Left ventricle myocardium inferior (tissue), 1 donor: ENCODE measurements at regions not wholly inside any gene's neighbourhood (a gene's known extent, or its start where the extent isn't known, plus 50 kb on each side); places are given as distances from the start of the nearest gene placed in this dataset.

ENCODE experiments used
- DNase-seq: peaks from one replicate; pipeline ENCODE4 v3.0.0-alpha.2; 2020
- H3K27ac ChIP-seq: fragments of 200-600 bp; replicated peaks from 2 replicates; pipeline ENCODE4 v1.8.0; 2021
- H3K27me3 ChIP-seq: fragments of 200-600 bp; 2 replicates; pipeline ENCODE4 v1.8.0; 2021; ENCODE audit warnings: low read depth
- H3K36me3 ChIP-seq: fragments of 200-600 bp; 2 replicates; pipeline ENCODE4 v1.8.0; 2021
- H3K4me1 ChIP-seq: fragments of 200-600 bp; 2 replicates; pipeline ENCODE4 v1.8.0; 2021
- H3K4me3 ChIP-seq: fragments of 200-600 bp; 2 replicates; pipeline ENCODE4 v1.8.0; 2021; ENCODE audit warnings: mild to moderate bottlenecking, moderate library complexity
- H3K9me3 ChIP-seq: fragments of 200-600 bp; replicated peaks from 2 replicates; pipeline ENCODE4 v1.8.0; 2021
- intact Hi-C: fragments of 100-400 bp; cut with micrococcal nuclease; formaldehyde crosslinking; loops from one replicate; pipeline ENCODE4 v1.11.0; 2022
- TF ChIP-seq, protein P1 (sequence below): fragments of 200-600 bp; IDR thresholded peaks from 2 replicates; pipeline ENCODE4 v1.8.0; 2021; ENCODE audit warnings: antibody characterized with exemption, mild to moderate bottlenecking, borderline replicate concordance
- donor health status: DM: no; HTN: yes; CAD: no; lungs with severe emphysema.

- intact Hi-C loops = no loop called here
- H3K4me3 ChIP-seq = no peak overlapping the region
- no peaks in the 10 kb centered on the region for H3K27me3 ChIP-seq
- H3K4me1 ChIP-seq = no peaks in the 10 kb centered on the region
- TF ChIP-seq, protein P1, sequence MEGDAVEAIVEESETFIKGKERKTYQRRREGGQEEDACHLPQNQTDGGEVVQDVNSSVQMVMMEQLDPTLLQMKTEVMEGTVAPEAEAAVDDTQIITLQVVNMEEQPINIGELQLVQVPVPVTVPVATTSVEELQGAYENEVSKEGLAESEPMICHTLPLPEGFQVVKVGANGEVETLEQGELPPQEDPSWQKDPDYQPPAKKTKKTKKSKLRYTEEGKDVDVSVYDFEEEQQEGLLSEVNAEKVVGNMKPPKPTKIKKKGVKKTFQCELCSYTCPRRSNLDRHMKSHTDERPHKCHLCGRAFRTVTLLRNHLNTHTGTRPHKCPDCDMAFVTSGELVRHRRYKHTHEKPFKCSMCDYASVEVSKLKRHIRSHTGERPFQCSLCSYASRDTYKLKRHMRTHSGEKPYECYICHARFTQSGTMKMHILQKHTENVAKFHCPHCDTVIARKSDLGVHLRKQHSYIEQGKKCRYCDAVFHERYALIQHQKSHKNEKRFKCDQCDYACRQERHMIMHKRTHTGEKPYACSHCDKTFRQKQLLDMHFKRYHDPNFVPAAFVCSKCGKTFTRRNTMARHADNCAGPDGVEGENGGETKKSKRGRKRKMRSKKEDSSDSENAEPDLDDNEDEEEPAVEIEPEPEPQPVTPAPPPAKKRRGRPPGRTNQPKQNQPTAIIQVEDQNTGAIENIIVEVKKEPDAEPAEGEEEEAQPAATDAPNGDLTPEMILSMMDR = no peak
- no peaks in the 10 kb centered on the region for H3K36me3 ChIP-seq
- no peaks in the 10 kb centered on the region for H3K9me3 ChIP-seq
- H3K27ac ChIP-seq = peak overlapping the region; percentile 6
- no peak for DNase-seq
Measured at GRCh38 chr7:81624650-81625631, 144.9 kb downstream of the HGF start.

DNA sequence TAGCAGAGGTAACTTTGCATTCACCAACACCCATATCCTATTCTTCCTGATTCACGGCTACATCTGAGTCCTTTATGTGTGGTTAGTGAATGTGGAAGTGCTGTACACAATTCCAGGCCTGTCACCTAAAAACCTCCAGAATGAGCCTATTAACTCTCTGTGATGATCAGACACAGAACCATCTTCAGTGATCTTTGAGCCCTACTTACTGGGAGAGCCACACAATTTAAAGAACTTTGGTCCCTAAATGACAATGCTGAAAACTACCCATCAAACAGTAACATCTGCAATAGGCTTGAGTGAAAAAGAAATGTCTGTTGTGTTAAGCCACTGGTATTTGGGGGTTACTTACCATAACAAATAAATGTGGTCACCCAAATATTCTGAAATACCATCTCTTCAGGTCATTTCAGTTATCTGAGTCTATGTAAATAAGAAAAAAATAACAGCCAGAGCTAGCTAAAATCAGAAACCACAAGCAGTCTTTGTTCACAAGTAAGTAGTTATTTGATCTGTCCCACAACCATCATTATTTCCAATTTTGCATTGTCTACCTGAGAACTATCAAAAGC is 145.7 kb downstream of the HGF start:
- TF ChIP-seq, protein P1 = no peak
- Histone ChIP-seq H3K36me3 (no peaks in the 10 kb centered on the region), H3K4me3 (no peak overlapping the region), H3K27ac (no peak overlapping the region), H3K9me3 (no peaks in the 10 kb centered on the region), H3K4me1 (no peaks in the 10 kb centered on the region), H3K27me3 (no peaks in the 10 kb centered on the region)
- DNase-seq = no peak
- intact Hi-C loops = no loop called here

- H3K9me3 ChIP-seq = no peaks in the 10 kb centered on the region
- intact Hi-C loops = no loop called here
- H3K4me3 ChIP-seq = no peak overlapping the region
- no peaks in the 10 kb centered on the region for H3K4me1 ChIP-seq
- no peak for DNase-seq
- H3K27ac ChIP-seq = no peak overlapping the region
- H3K27me3 ChIP-seq = no peaks in the 10 kb centered on the region
- TF ChIP-seq, protein P1 = no peak
- no peaks in the 10 kb centered on the region for H3K36me3 ChIP-seq
Measured at GRCh38 chr7:81623251-81623855, 146.5 kb downstream of the HGF start.

DNA sequence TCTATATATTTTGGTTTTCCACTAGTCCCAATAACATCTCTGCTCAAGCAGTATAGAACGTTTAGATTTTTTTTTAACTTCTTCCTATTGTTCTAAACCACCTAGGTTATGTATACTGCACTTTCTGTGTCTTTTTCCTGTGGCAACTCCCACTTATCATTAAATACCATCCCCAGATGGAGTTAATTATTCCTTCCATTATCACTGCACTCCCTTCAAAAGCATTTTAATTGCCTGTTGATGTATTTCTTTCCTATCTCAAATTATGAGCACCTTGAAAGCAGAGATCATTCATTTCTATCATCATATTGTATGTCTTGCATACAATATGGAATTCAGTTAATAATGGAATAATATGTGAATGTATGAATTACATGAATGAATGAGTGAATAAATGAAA is 148.0 kb downstream of the HGF start:
- Histone ChIP-seq H3K9me3 (no peaks in the 10 kb centered on the region), H3K4me3 (no peak overlapping the region), H3K36me3 (no peaks in the 10 kb centered on the region), H3K4me1 (no peaks in the 10 kb centered on the region), H3K27ac (no peak overlapping the region), H3K27me3 (no peaks in the 10 kb centered on the region)
- intact Hi-C loops = no loop called here
- no peak for DNase-seq
- TF ChIP-seq, protein P1 = no peak

DNA sequence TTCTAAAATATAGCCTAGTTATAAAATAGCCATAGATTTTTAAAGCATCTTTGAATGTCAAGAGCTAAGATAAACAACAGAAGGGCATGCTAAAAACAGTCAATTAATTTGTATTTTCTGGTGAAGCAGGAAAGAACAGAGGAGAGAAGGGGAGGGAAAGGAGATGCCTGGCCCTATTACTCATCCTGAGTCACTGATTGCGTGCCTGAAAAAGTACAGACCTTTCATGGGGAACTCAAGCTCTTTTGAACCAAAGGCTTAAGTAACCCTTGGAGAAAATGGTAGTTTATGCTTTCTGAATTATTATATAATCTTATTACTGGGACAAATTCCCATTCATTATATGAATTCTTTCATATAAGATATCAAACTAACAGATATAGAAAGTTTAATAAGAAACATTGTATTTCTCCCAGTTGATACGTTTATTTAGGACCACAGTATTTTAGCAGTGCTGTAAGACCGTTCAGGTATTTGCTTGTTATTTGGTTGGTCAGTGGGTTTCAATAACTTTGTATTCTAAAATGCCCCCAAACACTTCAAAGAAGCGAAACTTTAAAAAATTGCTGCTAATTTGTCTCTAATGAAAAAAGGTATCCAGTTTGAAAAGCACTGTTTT is 151.3 kb downstream of the HGF start:
- Histone ChIP-seq H3K4me1 (no peaks in the 10 kb centered on the region), H3K27me3 (no peaks in the 10 kb centered on the region), H3K36me3 (no peaks in the 10 kb centered on the region), H3K9me3 (no peaks in the 10 kb centered on the region), H3K27ac (no peak overlapping the region), H3K4me3 (no peak overlapping the region)
- TF ChIP-seq, protein P1 = no peak
- DNase-seq = no peak
- intact Hi-C loops = no loop called here
